ENCODE measurements at regions not wholly inside any gene's neighbourhood (a gene's known extent, or its start where the extent isn't known, plus 50 kb on each side); places are given as distances from the start of the nearest gene placed in this dataset.

DNA sequence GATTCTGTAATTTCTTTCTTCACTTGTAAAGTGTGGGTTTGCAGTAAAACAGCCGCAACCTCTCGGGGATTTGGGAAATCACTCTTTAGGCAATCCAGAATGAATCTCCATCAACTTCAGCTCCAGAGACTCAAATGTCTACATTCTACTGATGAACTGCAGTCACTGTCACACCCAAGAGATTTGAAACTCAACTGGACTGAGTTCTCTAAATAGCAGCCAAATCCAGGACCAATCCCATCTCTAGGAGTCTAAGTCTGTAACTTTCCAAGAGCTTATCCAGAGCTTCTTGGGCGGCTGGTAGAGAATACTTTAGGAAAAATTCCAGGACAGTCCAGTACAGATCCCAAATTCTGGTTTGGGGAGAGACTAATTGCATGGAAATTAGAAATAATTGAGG is 62.9 kb downstream of the ADAMTS1 start:
- H3K9me3 ChIP-seq (replicated peaks; ENCODE audit: control insufficient read depth, insufficient read depth, low read length): no peaks in the 10 kb centered on the region
- FAIRE-seq: no peak

More for the DNA sequence above, 62.9 kb downstream of the ADAMTS1 start:
- no peak for DNase-seq (ENCODE audit: low read depth, low spot score)
- Histone ChIP-seq H3K4me3 (replicated peaks in 1 of 3; ENCODE audit: insufficient read depth in 1 of 3, low read depth in 1 of 3, low read length in 3 of 3) (no peak overlapping the region), H3K4me2 (ENCODE audit: insufficient read depth, low read length) (no peak overlapping the region), H3K27me3 (ENCODE audit: control insufficient read depth in 2 of 2, insufficient read depth in 2 of 2, low read length in 2 of 2) (peaks cover 2% of the 10 kb centered on the region in 2 experiments), H3K36me3 (ENCODE audit: control insufficient read depth in 2 of 2, extremely low read depth in 1 of 2, insufficient read depth in 2 of 2, low read length in 2 of 2) (no peaks in the 10 kb centered on the region), H3K4me1 (ENCODE audit: control insufficient read depth, extremely low read depth, insufficient read depth, low read length) (no peaks in the 10 kb centered on the region), H3K9ac (replicated peaks; ENCODE audit: extremely low read depth, insufficient read depth, low read length) (no peak overlapping the region), H3K9me1 (replicated peaks; ENCODE audit: control insufficient read depth, extremely low read depth, insufficient read depth, low read length) (no peaks in the 10 kb centered on the region), H3K27ac (ENCODE audit: insufficient read depth, low read depth, low read length) (no peak overlapping the region), H2AFZ (ENCODE audit: low read depth, low read length) (no peak overlapping the region), H3K79me2 (ENCODE audit: control insufficient read depth, insufficient read depth, low read length) (no peaks in the 10 kb centered on the region), H4K20me1 (replicated peaks; ENCODE audit: control insufficient read depth, extremely low read depth, insufficient read depth, low read length) (no peaks in the 10 kb centered on the region)
- intact Hi-C loops (cut with micrococcal nuclease) (no loop called here), dilution Hi-C loops (cut with MboI; ENCODE audit: extremely low pct_ligation_motif_present, low sequenced_read_pairs) (no loop called here)
- POLR2A ChIA-PET: no interaction called here
- TF ChIP-seq, protein P1, sequence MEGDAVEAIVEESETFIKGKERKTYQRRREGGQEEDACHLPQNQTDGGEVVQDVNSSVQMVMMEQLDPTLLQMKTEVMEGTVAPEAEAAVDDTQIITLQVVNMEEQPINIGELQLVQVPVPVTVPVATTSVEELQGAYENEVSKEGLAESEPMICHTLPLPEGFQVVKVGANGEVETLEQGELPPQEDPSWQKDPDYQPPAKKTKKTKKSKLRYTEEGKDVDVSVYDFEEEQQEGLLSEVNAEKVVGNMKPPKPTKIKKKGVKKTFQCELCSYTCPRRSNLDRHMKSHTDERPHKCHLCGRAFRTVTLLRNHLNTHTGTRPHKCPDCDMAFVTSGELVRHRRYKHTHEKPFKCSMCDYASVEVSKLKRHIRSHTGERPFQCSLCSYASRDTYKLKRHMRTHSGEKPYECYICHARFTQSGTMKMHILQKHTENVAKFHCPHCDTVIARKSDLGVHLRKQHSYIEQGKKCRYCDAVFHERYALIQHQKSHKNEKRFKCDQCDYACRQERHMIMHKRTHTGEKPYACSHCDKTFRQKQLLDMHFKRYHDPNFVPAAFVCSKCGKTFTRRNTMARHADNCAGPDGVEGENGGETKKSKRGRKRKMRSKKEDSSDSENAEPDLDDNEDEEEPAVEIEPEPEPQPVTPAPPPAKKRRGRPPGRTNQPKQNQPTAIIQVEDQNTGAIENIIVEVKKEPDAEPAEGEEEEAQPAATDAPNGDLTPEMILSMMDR (IDR thresholded peaks at IDR 0.05; ENCODE audit: extremely low read depth in 1 of 2, insufficient read depth in 1 of 2, low read depth in 1 of 2, low read length in 2 of 2): no peak
- TF ChIP-seq EZH2 (IDR thresholded peaks at IDR 0.05; ENCODE audit: borderline replicate concordance, low read depth, low read length, severe bottlenecking): no peak
- TF ChIP-seq FOS (IDR thresholded peaks at IDR 0.05; ENCODE audit: borderline replicate concordance, insufficient read depth, low read length): no peak
- no peak for TF ChIP-seq POLR2A (IDR thresholded peaks at IDR 0.05; ENCODE audit: low read depth, low read length)
- TF ChIP-seq POLR2AphosphoS5 (IDR thresholded peaks at IDR 0.05; ENCODE audit: insufficient read depth, low read depth, low read length): no peak
- no peak for TF ChIP-seq GATA2 (IDR thresholded peaks at IDR 0.05; ENCODE audit: insufficient read depth, insufficient read length, low read depth, low read length)
- TF ChIP-seq MYC (IDR thresholded peaks at IDR 0.05; ENCODE audit: low read depth, low read length): no peak
- no peak for TF ChIP-seq JUN (IDR thresholded peaks at IDR 0.05; ENCODE audit: borderline replicate concordance, insufficient read depth, insufficient read length, low read depth)
- TF ChIP-seq, protein P2, sequence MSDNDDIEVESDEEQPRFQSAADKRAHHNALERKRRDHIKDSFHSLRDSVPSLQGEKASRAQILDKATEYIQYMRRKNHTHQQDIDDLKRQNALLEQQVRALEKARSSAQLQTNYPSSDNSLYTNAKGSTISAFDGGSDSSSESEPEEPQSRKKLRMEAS (IDR thresholded peaks at IDR 0.05; ENCODE audit: insufficient read depth, insufficient read length): no peak
- CTCF ChIA-PET: no interaction called here
- BruUV-seq (replicated peaks): no TSS peak
